ENCODE measurements at regions not wholly inside any gene's neighbourhood (a gene's known extent, or its start where the extent isn't known, plus 50 kb on each side); places are given as distances from the start of the nearest gene placed in this dataset.

DNA sequence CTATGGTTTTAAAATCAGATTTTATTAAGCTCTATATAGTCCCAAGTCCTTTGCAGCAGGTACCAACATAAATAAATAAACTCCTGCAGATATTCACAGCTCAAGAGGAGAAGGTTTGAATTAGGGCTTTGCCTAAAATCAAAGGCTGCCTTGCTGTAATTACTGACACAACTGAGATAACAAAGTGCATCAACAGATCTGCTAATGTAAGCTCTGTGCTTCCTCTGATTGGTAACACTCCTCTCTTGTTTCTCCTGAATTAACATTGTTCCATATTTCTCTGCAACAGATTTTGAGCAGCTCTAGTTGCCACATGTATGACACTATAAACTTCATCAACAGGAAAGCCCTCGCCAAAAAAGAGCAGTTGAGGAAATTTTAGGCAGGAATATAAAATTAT is 193.6 kb downstream of the SLC39A8 start:
- no peaks in the 10 kb centered on the region for H3K4me1 ChIP-seq (ENCODE audit: control insufficient read depth in 1 of 2, insufficient read depth in 2 of 2, low read length in 2 of 2)
- H3K9ac ChIP-seq (ENCODE audit: low read length), result no peak overlapping the region
- ChIA-PET RAD21 (ENCODE audit: low non-redundant PET in 1 of 2, low total read pairs in 2 of 2, uncharacterized antibody in 2 of 2, unreplicated experiment in 2 of 2) (no interaction called here), POLR2A (interaction anchor here (0.7 kb wide), 1 partner anchor 87 kb away, joined by 3 read pairs; no protein-coding TSS in a partner anchor), CTCF (no interaction called here)
- H3K4me2 ChIP-seq (ENCODE audit: low read length), result no peak overlapping the region
- no peaks in the 10 kb centered on the region for H3K9me3 ChIP-seq (ENCODE audit: control insufficient read depth in 1 of 2, insufficient read depth in 1 of 2, low read depth in 1 of 2, low read length in 2 of 2)
- no peaks in the 10 kb centered on the region for H3K27me3 ChIP-seq (ENCODE audit: insufficient read depth, low read length)
- ATAC-seq (no peak), DNase-seq (ENCODE audit: low read depth, low spot score) (no peak)
- no peaks in the 10 kb centered on the region for H4K20me1 ChIP-seq (ENCODE audit: insufficient read depth)
- TF ChIP-seq CEBPB (IDR thresholded peaks at IDR 0.05; ENCODE audit: low read depth) (no peak), JUND (IDR thresholded peaks at IDR 0.05) (no peak)
- TF ChIP-seq, protein P1, sequence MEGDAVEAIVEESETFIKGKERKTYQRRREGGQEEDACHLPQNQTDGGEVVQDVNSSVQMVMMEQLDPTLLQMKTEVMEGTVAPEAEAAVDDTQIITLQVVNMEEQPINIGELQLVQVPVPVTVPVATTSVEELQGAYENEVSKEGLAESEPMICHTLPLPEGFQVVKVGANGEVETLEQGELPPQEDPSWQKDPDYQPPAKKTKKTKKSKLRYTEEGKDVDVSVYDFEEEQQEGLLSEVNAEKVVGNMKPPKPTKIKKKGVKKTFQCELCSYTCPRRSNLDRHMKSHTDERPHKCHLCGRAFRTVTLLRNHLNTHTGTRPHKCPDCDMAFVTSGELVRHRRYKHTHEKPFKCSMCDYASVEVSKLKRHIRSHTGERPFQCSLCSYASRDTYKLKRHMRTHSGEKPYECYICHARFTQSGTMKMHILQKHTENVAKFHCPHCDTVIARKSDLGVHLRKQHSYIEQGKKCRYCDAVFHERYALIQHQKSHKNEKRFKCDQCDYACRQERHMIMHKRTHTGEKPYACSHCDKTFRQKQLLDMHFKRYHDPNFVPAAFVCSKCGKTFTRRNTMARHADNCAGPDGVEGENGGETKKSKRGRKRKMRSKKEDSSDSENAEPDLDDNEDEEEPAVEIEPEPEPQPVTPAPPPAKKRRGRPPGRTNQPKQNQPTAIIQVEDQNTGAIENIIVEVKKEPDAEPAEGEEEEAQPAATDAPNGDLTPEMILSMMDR (IDR thresholded peaks at IDR 0.05 in 2 of 3, conservative IDR thresholded peaks at IDR 0.05 in 1 of 3; ENCODE audit: borderline replicate concordance in 1 of 3, insufficient read depth in 1 of 3, low read depth in 2 of 3, low read length in 2 of 3), result no peak
- no peak overlapping the region for H3K27ac ChIP-seq (ENCODE audit: low read depth, low read length)
- no peaks in the 10 kb centered on the region for H3K9me2 ChIP-seq (ENCODE audit: insufficient read depth)
- intact Hi-C loops (cut with micrococcal nuclease), result loop anchor here (2.0 kb wide), 1 partner anchor 19 kb away; no protein-coding TSS in a partner anchor
- H3K36me3 ChIP-seq (ENCODE audit: control insufficient read depth in 1 of 2, insufficient read depth in 2 of 2, low read length in 2 of 2), result no peaks in the 10 kb centered on the region
- no peak overlapping the region for H3K4me3 ChIP-seq (replicated peaks in 1 of 2; ENCODE audit: low read depth in 1 of 2, low read length in 2 of 2)
- H3K79me2 ChIP-seq (ENCODE audit: insufficient read depth, low read length), result no peaks in the 10 kb centered on the region
- BruUV-seq (replicated peaks), result no TSS peak
- H2AFZ ChIP-seq (ENCODE audit: low read depth, low read length, poor library complexity, severe bottlenecking), result no peak overlapping the region

DNA sequence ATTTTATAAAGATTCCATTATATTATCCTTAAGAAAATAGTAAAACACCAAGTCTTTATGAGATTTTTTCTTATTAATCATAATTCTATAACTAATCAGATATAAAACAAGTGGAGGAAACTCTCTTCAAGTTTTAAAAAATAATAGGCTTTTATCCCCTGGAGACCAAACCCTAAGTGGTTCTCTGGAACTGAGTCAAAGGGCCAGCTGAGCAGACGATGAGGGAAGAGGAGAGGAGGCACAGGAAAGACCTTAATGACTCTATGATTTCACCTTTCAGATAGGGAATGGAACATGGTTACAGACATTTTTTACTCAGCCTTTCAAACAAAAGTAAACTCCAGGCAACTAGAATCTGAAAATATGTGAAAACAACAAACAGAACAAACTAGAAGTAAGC is 201.8 kb downstream of the SLC39A8 start:
- Histone ChIP-seq H3K9me2 (ENCODE audit: insufficient read depth) (no peaks in the 10 kb centered on the region), H4K20me1 (ENCODE audit: insufficient read depth) (no peaks in the 10 kb centered on the region), H3K9me3 (ENCODE audit: control insufficient read depth in 1 of 2, insufficient read depth in 1 of 2, low read depth in 1 of 2, low read length in 2 of 2) (no peaks in the 10 kb centered on the region), H3K36me3 (ENCODE audit: control insufficient read depth in 1 of 2, insufficient read depth in 2 of 2, low read length in 2 of 2) (no peaks in the 10 kb centered on the region), H3K9ac (ENCODE audit: low read length) (no peak overlapping the region), H3K4me1 (ENCODE audit: control insufficient read depth in 1 of 2, insufficient read depth in 2 of 2, low read length in 2 of 2) (peaks cover 0 to 15% of the 10 kb centered on the region in 2 experiments; a peak in 2 of 4 replicates), H3K27me3 (ENCODE audit: insufficient read depth, low read length) (no peaks in the 10 kb centered on the region), H3K27ac (ENCODE audit: low read depth, low read length) (no peak overlapping the region), H2AFZ (ENCODE audit: low read depth, low read length, poor library complexity, severe bottlenecking) (no peak overlapping the region), H3K79me2 (ENCODE audit: insufficient read depth, low read length) (no peaks in the 10 kb centered on the region), H3K4me2 (ENCODE audit: low read length) (no peak overlapping the region), H3K4me3 (replicated peaks in 1 of 2; ENCODE audit: low read depth in 1 of 2, low read length in 2 of 2) (no peak overlapping the region)
- BruUV-seq (replicated peaks), result no TSS peak
- intact Hi-C loops (cut with micrococcal nuclease), result no loop called here
- CTCF ChIA-PET, result no interaction called here
- RAD21 ChIA-PET (ENCODE audit: low non-redundant PET in 1 of 2, low total read pairs in 2 of 2, uncharacterized antibody in 2 of 2, unreplicated experiment in 2 of 2), result no interaction called here
- DNase-seq (ENCODE audit: low read depth, low spot score), result no peak
- POLR2A ChIA-PET, result no interaction called here
- ATAC-seq, result no peak
- TF ChIP-seq, protein P2, sequence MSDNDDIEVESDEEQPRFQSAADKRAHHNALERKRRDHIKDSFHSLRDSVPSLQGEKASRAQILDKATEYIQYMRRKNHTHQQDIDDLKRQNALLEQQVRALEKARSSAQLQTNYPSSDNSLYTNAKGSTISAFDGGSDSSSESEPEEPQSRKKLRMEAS (IDR thresholded peaks at IDR 0.05), result no peak
- TF ChIP-seq JUND (IDR thresholded peaks at IDR 0.05) (no peak), POLR2A (IDR thresholded peaks at IDR 0.05; ENCODE audit: borderline replicate concordance, extremely low read depth, insufficient read depth, insufficient read length) (no peak), EGR1 (IDR thresholded peaks at IDR 0.05; ENCODE audit: low read depth) (no peak), TCF7L2 (IDR thresholded peaks at IDR 0.05; ENCODE audit: borderline replicate concordance, extremely low read depth, insufficient read depth, insufficient read length) (no peak)
- TF ChIP-seq, protein P1 (IDR thresholded peaks at IDR 0.05 in 2 of 3, conservative IDR thresholded peaks at IDR 0.05 in 1 of 3; ENCODE audit: borderline replicate concordance in 1 of 3, insufficient read depth in 1 of 3, low read depth in 2 of 3, low read length in 2 of 3), result no peak
- TF ChIP-seq, protein P3, sequence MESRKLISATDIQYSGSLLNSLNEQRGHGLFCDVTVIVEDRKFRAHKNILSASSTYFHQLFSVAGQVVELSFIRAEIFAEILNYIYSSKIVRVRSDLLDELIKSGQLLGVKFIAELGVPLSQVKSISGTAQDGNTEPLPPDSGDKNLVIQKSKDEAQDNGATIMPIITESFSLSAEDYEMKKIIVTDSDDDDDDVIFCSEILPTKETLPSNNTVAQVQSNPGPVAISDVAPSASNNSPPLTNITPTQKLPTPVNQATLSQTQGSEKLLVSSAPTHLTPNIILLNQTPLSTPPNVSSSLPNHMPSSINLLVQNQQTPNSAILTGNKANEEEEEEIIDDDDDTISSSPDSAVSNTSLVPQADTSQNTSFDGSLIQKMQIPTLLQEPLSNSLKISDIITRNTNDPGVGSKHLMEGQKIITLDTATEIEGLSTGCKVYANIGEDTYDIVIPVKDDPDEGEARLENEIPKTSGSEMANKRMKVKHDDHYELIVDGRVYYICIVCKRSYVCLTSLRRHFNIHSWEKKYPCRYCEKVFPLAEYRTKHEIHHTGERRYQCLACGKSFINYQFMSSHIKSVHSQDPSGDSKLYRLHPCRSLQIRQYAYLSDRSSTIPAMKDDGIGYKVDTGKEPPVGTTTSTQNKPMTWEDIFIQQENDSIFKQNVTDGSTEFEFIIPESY (IDR thresholded peaks at IDR 0.05; ENCODE audit: extremely low read depth, insufficient replicate concordance, low read length), result no peak
